ENCODE measurements at regions not wholly inside any gene's neighbourhood (a gene's known extent, or its start where the extent isn't known, plus 50 kb on each side); places are given as distances from the start of the nearest gene placed in this dataset.
"Not testable (repeated sequence)": the region's sequence is repeated elsewhere in the genome, so short reads cannot be mapped to it uniquely, and the experiment has no call there.

- not testable (repeated sequence) for H3K4me3 ChIP-seq (ENCODE audit: insufficient read depth, low read depth, low read length); DNase-seq; H3K36me3 ChIP-seq (replicated peaks; ENCODE audit: control insufficient read depth, insufficient read depth, low read length); H3K27me3 ChIP-seq (ENCODE audit: control insufficient read depth, insufficient read depth, low read length)
These were observed 571.0 kb upstream of the TPTE start for GRCh38 chr21:9950363-9950762.

GRCh38 chr21:9958791-9959190 is 562.6 kb upstream of the TPTE start:
- not testable (repeated sequence) for H3K4me3 ChIP-seq (ENCODE audit: insufficient read depth, low read depth, low read length); H3K27me3 ChIP-seq (ENCODE audit: control insufficient read depth, insufficient read depth, low read length); DNase-seq; H3K36me3 ChIP-seq (replicated peaks; ENCODE audit: control insufficient read depth, insufficient read depth, low read length)

GRCh38 chr21:9959220-9959964 is 562.0 kb upstream of the TPTE start:
- not testable (repeated sequence) for H3K4me3 ChIP-seq (ENCODE audit: insufficient read depth, low read depth, low read length); DNase-seq; H3K36me3 ChIP-seq (replicated peaks; ENCODE audit: control insufficient read depth, insufficient read depth, low read length); H3K27me3 ChIP-seq (ENCODE audit: control insufficient read depth, insufficient read depth, low read length)

GRCh38 chr21:9969399-9969798 is 552.0 kb upstream of the TPTE start:
- H3K4me3 ChIP-seq (ENCODE audit: insufficient read depth, low read depth, low read length); DNase-seq; H3K36me3 ChIP-seq (replicated peaks; ENCODE audit: control insufficient read depth, insufficient read depth, low read length); H3K27me3 ChIP-seq (ENCODE audit: control insufficient read depth, insufficient read depth, low read length): not testable (repeated sequence)

GRCh38 chr21:9972018-9972417 is 549.4 kb upstream of the TPTE start:
- not testable (repeated sequence) for H3K4me3 ChIP-seq (ENCODE audit: insufficient read depth, low read depth, low read length); H3K36me3 ChIP-seq (replicated peaks; ENCODE audit: control insufficient read depth, insufficient read depth, low read length); DNase-seq; H3K27me3 ChIP-seq (ENCODE audit: control insufficient read depth, insufficient read depth, low read length)

GRCh38 chr21:9978371-9978770 is 543.0 kb upstream of the TPTE start:
- not testable (repeated sequence) for H3K36me3 ChIP-seq (replicated peaks; ENCODE audit: control insufficient read depth, insufficient read depth, low read length); DNase-seq; H3K27me3 ChIP-seq (ENCODE audit: control insufficient read depth, insufficient read depth, low read length); H3K4me3 ChIP-seq (ENCODE audit: insufficient read depth, low read depth, low read length)

- DNase-seq; H3K4me3 ChIP-seq (ENCODE audit: insufficient read depth, low read depth, low read length); H3K27me3 ChIP-seq (ENCODE audit: control insufficient read depth, insufficient read depth, low read length); H3K36me3 ChIP-seq (replicated peaks; ENCODE audit: control insufficient read depth, insufficient read depth, low read length): not testable (repeated sequence)
These were observed 523.9 kb upstream of the TPTE start for GRCh38 chr21:9997507-9997906.

GRCh38 chr21:10002762-10003313 is 518.5 kb upstream of the TPTE start:
- H3K27me3 ChIP-seq (ENCODE audit: control insufficient read depth, insufficient read depth, low read length); DNase-seq; H3K36me3 ChIP-seq (replicated peaks; ENCODE audit: control insufficient read depth, insufficient read depth, low read length); H3K4me3 ChIP-seq (ENCODE audit: insufficient read depth, low read depth, low read length): not testable (repeated sequence)

GRCh38 chr21:10005791-10006190 is 515.6 kb upstream of the TPTE start:
- H3K4me3 ChIP-seq (ENCODE audit: insufficient read depth, low read depth, low read length); DNase-seq; H3K27me3 ChIP-seq (ENCODE audit: control insufficient read depth, insufficient read depth, low read length); H3K36me3 ChIP-seq (replicated peaks; ENCODE audit: control insufficient read depth, insufficient read depth, low read length): not testable (repeated sequence)

GRCh38 chr21:10016991-10017390 is 504.4 kb upstream of the TPTE start:
- not testable (repeated sequence) for H3K36me3 ChIP-seq (replicated peaks; ENCODE audit: control insufficient read depth, insufficient read depth, low read length); DNase-seq; H3K4me3 ChIP-seq (ENCODE audit: insufficient read depth, low read depth, low read length); H3K27me3 ChIP-seq (ENCODE audit: control insufficient read depth, insufficient read depth, low read length)

- not testable (repeated sequence) for H3K36me3 ChIP-seq (replicated peaks; ENCODE audit: control insufficient read depth, insufficient read depth, low read length); H3K27me3 ChIP-seq (ENCODE audit: control insufficient read depth, insufficient read depth, low read length); H3K4me3 ChIP-seq (ENCODE audit: insufficient read depth, low read depth, low read length); DNase-seq
These were observed 503.6 kb upstream of the TPTE start for GRCh38 chr21:10017757-10018156.

GRCh38 chr21:10021462-10021861 is 499.9 kb upstream of the TPTE start:
- not testable (repeated sequence) for H3K36me3 ChIP-seq (replicated peaks; ENCODE audit: control insufficient read depth, insufficient read depth, low read length); H3K4me3 ChIP-seq (ENCODE audit: insufficient read depth, low read depth, low read length); DNase-seq; H3K27me3 ChIP-seq (ENCODE audit: control insufficient read depth, insufficient read depth, low read length)

GRCh38 chr21:10022745-10023144 is 498.6 kb upstream of the TPTE start:
- not testable (repeated sequence) for H3K36me3 ChIP-seq (replicated peaks; ENCODE audit: control insufficient read depth, insufficient read depth, low read length); H3K27me3 ChIP-seq (ENCODE audit: control insufficient read depth, insufficient read depth, low read length); DNase-seq; H3K4me3 ChIP-seq (ENCODE audit: insufficient read depth, low read depth, low read length)
